Liver (tissue), 8 donors: ENCODE measurements at regions not wholly inside any gene's neighbourhood (a gene's known extent, or its start where the extent isn't known, plus 50 kb on each side); places are given as distances from the start of the nearest gene placed in this dataset.

ENCODE experiments used
- DNase-seq: peaks from one replicate; pipeline ENCODE4 v3.0.0-alpha.2; 2017; ENCODE audit warnings: low spot score
- H3K27ac ChIP-seq, 2 donors: one replicate each; pipeline ENCODE4 v1.7.0; 2013; ENCODE audit warnings: inconsistent platforms in 2 of 2, low read length in 2 of 2, control low read depth in 1 of 2, low read depth in 1 of 2, mild to moderate bottlenecking in 1 of 2
- H3K27me3 ChIP-seq, 4 donors: one replicate each; pipeline versions ENCODE4 v1.6.1 to v1.7.0; 2013; ENCODE audit warnings: low read length in 3 of 4, inconsistent platforms in 1 of 4, mild to moderate bottlenecking in 1 of 4, moderate library complexity in 1 of 4; ENCODE audit not compliant: control insufficient read depth in 4 of 4, insufficient read depth in 4 of 4
- H3K36me3 ChIP-seq, 4 donors: one replicate each; pipeline versions ENCODE4 v1.6.1 to v1.7.0; 2013; ENCODE audit warnings: low read length in 3 of 4, mild to moderate bottlenecking in 3 of 4, low read depth in 1 of 4, moderate library complexity in 1 of 4; ENCODE audit not compliant: control insufficient read depth in 4 of 4, insufficient read depth in 3 of 4
- H3K4me1 ChIP-seq, 4 donors: one replicate each; pipeline versions ENCODE4 v1.6.1 to v1.7.0; 2013; ENCODE audit warnings: low read length in 3 of 4, mild to moderate bottlenecking in 3 of 4, moderate library complexity in 1 of 4; ENCODE audit not compliant: control insufficient read depth in 4 of 4, insufficient read depth in 4 of 4
- H3K4me3 ChIP-seq, 3 donors: one replicate each; pipeline versions ENCODE4 v1.6.1 to v1.7.0; 2013; ENCODE audit warnings: low read length in 3 of 3, control low read depth in 1 of 3, low read depth in 1 of 3, mild to moderate bottlenecking in 1 of 3
- H3K9ac ChIP-seq, 2 donors: one replicate each; pipeline ENCODE4 v1.7.0; 2013; ENCODE audit warnings: low read length in 2 of 2, mild to moderate bottlenecking in 2 of 2, moderate library complexity in 2 of 2, control low read depth in 1 of 2, low read depth in 1 of 2
- H3K9me3 ChIP-seq, 4 donors: one replicate each; pipeline versions ENCODE4 v1.6.1 to v1.7.0; 2013; ENCODE audit warnings: low read length in 3 of 4; ENCODE audit not compliant: control insufficient read depth in 4 of 4
- CTCF ChIP-seq: fragments of 150-350 bp; IDR thresholded peaks from 2 replicates; pipeline ENCODE4 v1.5.1; 2017; ENCODE audit warnings: improper control_type of control experiment, low read depth, low read length; ENCODE audit not compliant: missing input control
- FOXA1 ChIP-seq: IDR thresholded peaks from 2 replicates; pipeline ENCODE4 v1.6.1; 2016; ENCODE audit warnings: antibody characterized with exemption
- HNF4G ChIP-seq: IDR thresholded peaks from 2 replicates; pipeline ENCODE4 v1.6.1; 2016; ENCODE audit warnings: antibody characterized with exemption
- TAF1 ChIP-seq: conservative IDR thresholded peaks from 2 replicates; pipeline ENCODE4 v1.6.1; 2016; ENCODE audit warnings: antibody characterized with exemption, mild to moderate bottlenecking
- WGBS: extraction: QIAGEN DNeasy Blood & Tissue Kit; methylation state at CpG from one replicate; pipeline ENCODE4 v1.1.7; 2013; 5-methylcytosine and 5-hydroxymethylcytosine counted together
- donor health status: healthy.
- donor health status: healthy.
- donor health status: healthy.
- donor health status: healthy.
- donor health status: healthy.

- Histone ChIP-seq H3K36me3 (no peaks in the 10 kb centered on the region), H3K27me3 (peaks cover 0 to 3% (median 0%) of the 10 kb centered on the region in 4 donors), H3K4me1 (no peaks in the 10 kb centered on the region), H3K27ac (no peak overlapping the region), H3K9ac (no peak overlapping the region), H3K4me3 (no peak overlapping the region), H3K9me3 (peaks cover 0 to 3% (median 0%) of the 10 kb centered on the region in 4 donors)
- whole genome bisulfite sequencing, result 69% methylated on average over 2 of the region's 2 CpGs
- TF ChIP-seq TAF1 (no peak), CTCF (no peak)
- DNase-seq, result no peak
These were observed 933.5 kb downstream of the SI start for GRCh38 chr3:164144824-164145223.

- Histone ChIP-seq H3K36me3 (no peaks in the 10 kb centered on the region), H3K4me3 (no peak overlapping the region), H3K9ac (no peak overlapping the region), H3K27me3 (no peaks in the 10 kb centered on the region), H3K4me1 (no peaks in the 10 kb centered on the region), H3K27ac (no peak overlapping the region), H3K9me3 (no peaks in the 10 kb centered on the region)
- TF ChIP-seq HNF4G, result no peak
- DNase-seq, result no peak
- WGBS, result 84% methylated on average over 1 of the region's 1 CpG
These were observed 945.4 kb downstream of the SI start for GRCh38 chr3:164132878-164133277.

GRCh38 chr3:164113371-164114332, 964.6 kb downstream of the SI start:
- no peaks in the 10 kb centered on the region for H3K27me3 ChIP-seq
- H3K9ac ChIP-seq, result no peak overlapping the region
- H3K4me3 ChIP-seq, result no peak overlapping the region
- no peaks in the 10 kb centered on the region for H3K9me3 ChIP-seq
- no peaks in the 10 kb centered on the region for H3K4me1 ChIP-seq
- 79% methylated on average over 8 of the region's 8 CpGs for WGBS
- H3K36me3 ChIP-seq, result no peaks in the 10 kb centered on the region
- TF ChIP-seq FOXA1, result no peak
- no peak overlapping the region for H3K27ac ChIP-seq
- DNase-seq, result no peak

DNA sequence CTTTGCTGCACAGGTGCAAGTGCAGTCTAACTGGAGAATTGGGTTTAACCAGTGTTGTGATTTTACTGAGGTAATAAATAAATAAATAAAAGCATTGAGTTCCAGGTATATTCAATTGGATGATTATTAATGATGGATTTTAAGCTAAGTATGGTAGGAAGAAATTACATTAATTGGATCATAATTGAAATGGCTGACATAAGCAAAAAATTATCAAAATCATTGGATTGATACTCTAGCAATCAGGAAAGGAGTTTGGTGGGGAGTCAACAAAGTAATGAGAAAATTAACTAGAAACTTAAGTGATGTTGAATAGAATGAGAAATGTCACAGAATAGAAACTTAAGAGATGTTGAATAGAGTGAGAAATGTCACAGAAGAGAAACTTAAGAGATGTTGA, 981.9 kb downstream of the SI start:
- H3K9me3 ChIP-seq, result no peaks in the 10 kb centered on the region
- H3K4me1 ChIP-seq, result no peaks in the 10 kb centered on the region
- no peaks in the 10 kb centered on the region for H3K27me3 ChIP-seq
- no peaks in the 10 kb centered on the region for H3K36me3 ChIP-seq
- H3K4me3 ChIP-seq, result no peak overlapping the region
- TF ChIP-seq CTCF, result no peak
- no peak for DNase-seq
- no peak overlapping the region for H3K27ac ChIP-seq
- H3K9ac ChIP-seq, result no peak overlapping the region
